GM19239 (cell line): ENCODE measurements at regions not wholly inside any gene's neighbourhood (a gene's known extent, or its start where the extent isn't known, plus 50 kb on each side); places are given as distances from the start of the nearest gene placed in this dataset.

Experiments used
- DNase-seq: peaks from one replicate; pipeline ENCODE4 v3.0.0; 2011; ENCODE audit warnings: low spot score; ENCODE audit not compliant: insufficient read length
- FAIRE-seq: peaks from 2 replicates; lab custom pipeline; 2011; peaks lifted over from hg19 to GRCh38; lab: Jason Lieb, UNC

DNA sequence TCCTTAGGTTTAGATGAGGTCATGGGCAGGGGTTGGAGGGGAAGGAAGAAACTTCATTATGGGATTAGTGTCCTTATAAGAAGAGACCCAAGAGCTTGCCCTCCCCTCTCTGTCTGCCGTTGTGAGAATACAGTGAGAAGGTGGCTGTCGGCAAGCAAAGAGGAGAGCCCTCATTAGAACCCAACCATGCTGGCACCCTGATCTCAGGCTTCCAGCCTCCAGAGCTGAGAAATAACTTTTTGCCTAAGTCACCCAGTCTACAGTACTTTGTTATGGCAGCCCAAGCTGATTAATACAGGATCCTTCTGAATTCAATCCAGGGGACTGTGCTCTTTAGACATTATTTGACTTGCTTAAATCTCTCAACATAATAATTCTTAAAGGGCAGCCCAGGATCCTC, 209.0 kb downstream of the RNF152 start:
- DNase-seq, result no peak
- no peak for FAIRE-seq

DNA sequence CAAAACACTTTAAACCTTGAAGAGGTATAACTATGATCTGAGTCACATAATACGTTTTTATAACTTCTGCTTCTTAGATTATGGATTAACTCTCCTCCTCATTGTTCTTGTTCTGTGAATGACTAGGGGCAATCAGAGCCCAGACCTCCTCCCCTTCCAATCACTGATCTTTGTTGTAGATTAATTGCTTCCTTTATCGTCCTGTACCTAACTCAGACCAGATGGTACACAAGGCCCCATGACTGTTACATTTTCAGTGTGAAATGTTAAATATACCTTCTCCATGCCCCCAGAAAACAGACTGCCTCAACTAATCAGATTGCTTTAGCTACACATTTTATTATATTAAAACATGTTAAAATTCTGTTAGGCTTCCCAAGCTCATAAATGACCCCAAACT, 211.7 kb downstream of the RNF152 start:
- FAIRE-seq (no peak), DNase-seq (no peak)

GRCh38 chr18:61679836-61680235, 213.0 kb downstream of the RNF152 start:
- DNase-seq (no peak), FAIRE-seq (no peak)

- no peak for FAIRE-seq
- no peak for DNase-seq
These were observed 215.3 kb downstream of the RNF152 start for GRCh38 chr18:61677435-61677970.

DNA sequence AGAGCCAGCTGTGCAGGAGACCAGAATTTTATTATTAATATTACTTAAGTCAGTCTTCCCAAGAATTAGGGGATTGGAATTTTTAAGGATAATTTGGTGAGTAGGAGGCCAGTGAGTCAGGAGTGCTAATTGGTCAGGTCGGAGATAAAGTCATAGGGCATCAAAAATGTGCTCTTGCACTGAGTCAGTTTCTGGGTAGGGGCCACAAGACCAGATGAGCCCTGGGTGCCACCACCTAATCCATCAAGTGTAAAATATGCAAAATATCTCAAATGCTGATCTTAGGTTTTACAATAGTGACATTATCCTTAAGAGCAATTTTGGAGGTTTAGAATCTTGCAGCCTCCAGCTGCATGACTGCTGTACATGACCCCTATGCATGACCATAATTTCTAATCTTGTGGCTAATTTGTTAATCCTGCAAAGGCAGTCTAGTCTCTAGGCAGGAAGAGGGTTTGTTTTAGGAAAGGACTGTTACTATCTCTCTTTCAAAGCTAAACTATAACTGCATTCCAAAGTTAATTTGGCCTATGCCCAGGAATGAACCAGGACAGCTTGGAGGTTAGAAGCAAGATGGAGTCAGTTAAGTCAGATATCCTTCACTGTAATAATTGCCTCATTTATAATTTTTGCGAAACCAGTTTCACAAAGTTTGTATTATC, 215.9 kb downstream of the RNF152 start:
- no peak for DNase-seq
- no peak for FAIRE-seq

- no peak for DNase-seq
- no peak for FAIRE-seq
These were observed 223.5 kb downstream of the RNF152 start for GRCh38 chr18:61669320-61669719.

- no peak for FAIRE-seq
These were observed 225.8 kb downstream of the RNF152 start for GRCh38 chr18:61666876-61667590.

DNA sequence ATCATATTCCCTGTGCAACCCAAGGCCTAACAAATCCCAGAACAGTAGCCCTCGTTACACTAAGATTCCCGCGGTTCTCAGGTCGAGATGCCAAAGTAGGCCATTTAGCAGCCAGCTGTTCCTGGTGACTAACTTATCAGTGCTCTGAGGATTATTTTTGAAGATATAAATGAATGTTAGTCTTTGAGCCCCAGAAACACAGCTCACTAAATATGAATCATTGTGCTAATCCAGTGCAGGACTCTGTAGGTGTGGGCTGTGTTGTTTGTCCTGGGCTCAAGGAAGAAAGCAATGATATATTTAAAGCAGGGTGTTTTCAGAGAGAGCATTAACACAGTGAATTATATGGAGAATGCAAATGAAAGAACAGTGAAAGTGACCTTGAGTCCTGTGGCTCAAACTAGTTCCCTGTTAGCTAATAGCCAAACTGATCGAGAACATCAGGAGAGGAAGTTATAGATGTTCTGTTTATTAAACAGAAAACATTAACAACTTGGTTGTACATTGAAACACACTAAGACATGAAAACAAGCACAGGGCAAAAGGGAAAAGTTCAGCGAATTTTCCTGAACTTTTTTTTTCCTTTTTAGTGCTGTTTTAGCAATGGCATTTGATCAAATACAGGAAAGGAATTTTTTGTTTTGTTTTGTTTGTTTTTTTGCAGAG, 228.3 kb downstream of the RNF152 start:
- DNase-seq, result no peak
- no peak for FAIRE-seq

More at GRCh38 chr18:61666876-61667590, 225.8 kb downstream of the RNF152 start:
- DNase-seq, result no peak

GRCh38 chr18:61662726-61663125, 230.1 kb downstream of the RNF152 start:
- FAIRE-seq (no peak), DNase-seq (no peak)

DNA sequence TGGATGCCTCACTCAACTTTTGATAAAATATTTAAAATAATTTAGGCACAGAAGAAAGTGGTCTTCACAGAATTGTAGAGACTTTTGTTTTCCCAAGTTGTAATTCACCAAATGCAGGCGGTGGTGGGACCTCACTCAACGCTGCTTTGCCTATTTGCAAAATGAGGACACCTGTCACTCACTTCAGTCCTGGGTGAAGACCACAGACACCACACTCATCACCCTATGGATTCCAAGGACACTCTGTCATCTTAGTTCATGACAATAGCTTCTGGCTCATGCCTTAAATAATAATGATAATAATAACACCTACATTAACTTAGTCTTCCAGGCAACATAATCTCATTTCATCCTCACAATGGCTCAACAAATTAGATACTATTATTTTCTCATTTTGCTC, 234.4 kb downstream of the RNF152 start:
- no peak for FAIRE-seq
- no peak for DNase-seq

DNA sequence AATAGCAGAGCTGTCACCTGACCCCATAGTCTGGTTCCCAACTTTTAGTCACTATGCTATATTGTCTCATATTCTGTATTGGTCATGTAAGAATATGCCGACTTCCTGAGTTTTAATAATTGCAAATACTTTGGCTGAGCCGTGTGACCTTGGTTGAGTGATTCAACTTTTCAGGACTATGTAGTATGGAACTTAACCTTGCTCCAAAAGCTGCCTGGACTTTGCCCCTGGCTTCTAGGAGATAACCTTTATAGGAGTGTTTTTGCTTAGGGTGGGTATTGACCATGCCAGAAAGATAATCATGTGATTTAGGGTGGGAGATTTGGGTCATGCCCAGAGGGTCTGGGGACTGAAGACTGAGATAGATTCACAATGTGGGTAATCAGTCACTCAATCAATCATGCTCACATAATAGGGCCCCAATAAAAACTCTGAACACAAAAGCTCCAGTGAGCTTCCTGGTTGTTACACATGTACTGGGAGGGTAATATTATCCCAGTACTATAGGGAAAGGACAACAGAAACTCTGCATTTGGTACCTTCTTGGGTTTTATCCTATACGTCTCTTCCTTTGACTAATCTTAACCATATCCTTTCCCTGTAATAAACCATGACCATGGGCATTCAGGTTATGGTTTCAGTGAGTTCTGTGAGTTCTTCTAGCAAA, 235.6 kb downstream of the RNF152 start:
- no peak for DNase-seq
- FAIRE-seq, result no peak

DNA sequence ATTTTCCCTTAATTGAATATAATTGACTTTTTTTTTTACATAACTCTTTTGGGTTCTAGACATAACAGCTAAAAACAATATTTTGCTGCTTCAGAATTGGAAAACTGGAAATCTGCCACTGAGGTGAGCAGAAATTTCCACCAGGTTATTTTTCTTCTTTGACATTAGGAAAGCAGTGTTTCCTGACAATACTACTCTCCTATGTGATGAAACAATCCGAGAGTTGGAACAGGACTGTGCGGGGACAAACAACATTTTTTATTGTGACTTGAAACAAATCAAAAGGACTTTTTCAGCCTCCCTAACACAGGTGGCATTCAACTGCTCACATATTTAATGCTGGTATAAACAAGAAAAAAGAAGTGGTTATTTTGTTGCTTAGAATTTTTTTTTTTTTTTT, 237.2 kb downstream of the RNF152 start:
- DNase-seq, result no peak
- no peak for FAIRE-seq

DNA sequence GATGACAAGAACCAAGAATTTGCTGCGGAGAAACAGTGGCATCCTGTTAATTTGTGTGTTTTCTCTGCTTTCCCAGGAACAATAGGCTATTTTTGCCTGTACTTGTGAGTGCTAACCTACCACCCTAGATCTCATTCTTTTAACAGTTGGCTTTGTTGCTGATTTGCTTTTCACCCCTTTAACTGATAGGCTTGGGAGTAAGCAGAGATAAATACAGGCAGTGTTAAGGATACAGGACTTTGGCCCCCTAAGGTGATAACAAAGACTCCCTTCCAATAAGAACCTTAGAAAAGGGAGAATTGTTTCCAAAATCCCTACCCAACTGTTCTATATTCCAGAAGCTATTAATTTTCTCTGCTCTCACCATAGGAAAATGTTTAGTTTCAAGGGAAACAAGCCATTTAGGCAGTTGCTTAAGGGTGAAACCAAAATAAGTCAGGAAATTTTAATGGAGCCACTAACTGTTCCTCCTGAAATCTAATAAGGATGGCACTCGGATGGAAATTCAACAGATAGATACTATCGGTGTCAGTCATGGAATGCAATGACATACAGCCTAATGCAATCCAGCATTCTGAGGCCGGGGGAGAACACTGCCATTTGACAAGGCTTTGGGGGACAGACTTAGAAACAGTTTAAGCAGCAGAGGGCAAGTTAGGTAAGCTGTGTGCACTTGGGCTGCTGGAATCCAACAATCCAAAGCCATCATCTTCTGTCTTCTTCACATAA, 238.8 kb downstream of the RNF152 start:
- FAIRE-seq (no peak), DNase-seq (no peak)

DNA sequence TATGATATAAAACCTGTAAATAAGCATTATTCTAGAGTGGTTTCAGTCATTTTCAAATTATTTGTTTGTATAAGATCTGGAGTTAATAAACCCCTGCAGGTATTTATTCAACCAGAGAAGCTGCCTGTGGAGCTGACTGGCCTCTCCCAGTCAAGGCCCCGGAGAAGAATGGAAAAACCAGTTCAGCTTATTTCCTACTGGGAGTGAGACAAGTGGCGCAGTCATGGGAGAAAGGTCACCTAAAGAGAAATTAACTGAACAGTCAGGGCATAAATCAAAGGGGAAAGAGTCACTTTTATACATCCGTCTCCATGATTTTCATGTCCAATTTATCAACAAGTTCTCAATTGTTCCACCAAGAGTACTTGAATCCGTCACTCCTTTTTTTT, 240.9 kb downstream of the RNF152 start:
- no peak for FAIRE-seq

DNA sequence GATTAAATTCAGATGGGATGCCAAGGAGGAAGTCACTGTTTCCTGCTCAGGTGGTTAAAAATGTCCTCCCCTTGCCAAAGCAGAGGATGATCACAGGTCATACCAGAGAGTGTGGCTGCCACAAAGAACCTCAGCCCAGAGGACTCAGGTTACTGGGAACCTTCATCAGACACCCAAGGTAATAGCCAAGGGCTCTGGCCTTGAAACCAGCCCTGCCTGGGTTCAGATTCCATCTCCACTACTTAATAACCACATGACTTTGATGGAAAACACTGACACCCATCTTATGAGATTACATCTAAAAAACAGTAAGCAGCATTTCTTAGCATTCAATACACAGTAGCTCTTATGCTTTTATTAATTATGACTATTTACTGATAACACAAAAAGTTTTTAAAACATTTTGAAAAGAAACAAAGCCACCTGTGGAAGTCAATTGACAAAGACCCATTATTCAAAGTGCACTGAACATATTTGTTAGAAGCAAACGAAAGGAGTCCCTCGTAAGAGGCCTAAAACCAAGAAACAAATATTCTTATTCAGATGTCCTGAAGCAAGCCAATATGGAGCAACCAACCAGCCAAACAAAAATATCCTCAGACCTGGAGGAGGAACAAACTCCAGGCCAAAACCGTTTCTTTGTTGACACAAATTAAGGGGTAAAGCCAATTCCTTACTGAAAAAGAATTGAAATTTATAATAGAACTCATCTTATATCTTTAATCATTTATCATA, 241.5 kb downstream of the RNF152 start:
- no peak for FAIRE-seq
- no peak for DNase-seq

More for the DNA sequence above, 240.9 kb downstream of the RNF152 start:
- DNase-seq, result no peak

- DNase-seq (no peak), FAIRE-seq (no peak)
These were observed 248.7 kb downstream of the RNF152 start for GRCh38 chr18:61643884-61644647.

DNA sequence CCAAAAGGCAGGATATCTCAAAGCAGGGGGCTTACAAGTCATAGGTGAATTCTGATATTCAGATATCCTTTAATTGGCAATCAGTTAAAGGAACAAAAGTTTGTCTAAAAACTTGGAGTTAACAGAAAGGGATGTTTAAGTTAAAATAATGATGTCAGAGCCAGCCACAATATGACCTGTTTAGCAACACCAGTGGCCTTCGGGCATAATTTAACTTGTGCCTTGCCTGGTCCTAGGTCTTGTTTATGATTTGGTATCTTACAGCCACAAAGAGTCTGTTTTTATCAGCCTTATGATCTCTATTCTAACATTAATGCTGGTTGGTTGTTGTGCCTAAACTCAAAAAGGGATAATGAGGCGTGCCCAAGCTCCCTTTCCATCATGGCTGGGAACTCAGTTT, 252.9 kb downstream of the RNF152 start:
- no peak for FAIRE-seq
- DNase-seq, result no peak

DNA sequence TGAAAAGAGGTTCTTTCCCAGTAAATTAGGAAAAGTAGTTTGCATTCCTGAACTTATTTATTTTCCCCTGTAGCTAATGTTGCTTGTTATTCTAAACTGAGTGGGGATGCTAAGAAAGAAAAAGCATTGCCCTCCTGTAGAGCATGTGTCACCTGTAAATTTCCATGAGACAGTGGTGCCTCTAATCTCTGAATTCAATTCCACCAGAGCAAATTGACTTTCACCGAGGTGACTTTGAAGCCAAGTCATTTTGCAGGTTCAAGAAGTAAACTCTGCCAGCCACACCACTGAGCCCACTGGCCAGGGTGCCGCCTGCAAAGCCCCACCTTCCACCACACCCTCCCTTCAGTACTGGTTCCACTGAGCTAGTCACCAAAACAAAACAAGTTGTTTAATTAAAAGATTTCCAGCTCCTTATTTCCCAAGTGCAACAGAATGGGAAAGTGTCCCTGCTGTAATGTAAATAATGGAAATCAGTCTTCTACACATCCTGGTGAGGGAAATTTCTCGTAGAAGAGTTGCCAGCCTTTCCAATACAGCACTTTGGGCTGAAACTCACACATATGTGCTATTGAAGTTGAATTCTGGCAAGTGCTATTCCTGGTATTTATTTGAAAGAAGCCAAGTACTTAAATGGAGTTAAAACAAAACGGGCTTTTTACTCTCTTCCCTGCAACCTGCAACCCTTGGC, 254.8 kb downstream of the RNF152 start:
- FAIRE-seq (no peak), DNase-seq (no peak)
